CD4-positive, alpha-beta memory T cell (primary cell): ENCODE measurements at regions not wholly inside any gene's neighbourhood (a gene's known extent, or its start where the extent isn't known, plus 50 kb on each side); places are given as distances from the start of the nearest gene placed in this dataset.

Source experiments
- CTCF ChIA-PET: fragments of 350-600 bp; sonication (Branson Sonifier 250); formaldehyde crosslinking; loops from one replicate; lab custom pipeline; 2021; ENCODE audit warnings: inconsistent platforms; ENCODE audit not compliant: partially characterized antibody; lab: Charles Lee
- POLR2A ChIA-PET: fragments of 350-600 bp; sonication (Branson Sonifier 250); formaldehyde crosslinking; loops from one replicate; lab custom pipeline; 2021; ENCODE audit not compliant: partially characterized antibody; lab: Charles Lee
- DNase-seq, 5 donors: peaks; one replicate each; pipeline versions ENCODE4 v3.0.0 to v3.0.0-alpha.2; 2020 to 2022; ENCODE audit warnings: mixed read lengths in 1 of 5
- H3K27ac ChIP-seq: one replicate; pipeline ENCODE4 v1.7.0; 2013; ENCODE audit warnings: low read depth, low read length
- H3K27me3 ChIP-seq: 2 replicates; pipeline ENCODE4 v1.7.0; 2013; ENCODE audit warnings: mild to moderate bottlenecking, low read length, moderate library complexity; ENCODE audit not compliant: insufficient read depth
- H3K36me3 ChIP-seq: 2 replicates; pipeline ENCODE4 v1.7.0; 2013; ENCODE audit warnings: mild to moderate bottlenecking, low read length, moderate library complexity; ENCODE audit not compliant: insufficient read depth
- H3K4me1 ChIP-seq: 2 replicates; pipeline ENCODE4 v1.7.0; 2013; ENCODE audit warnings: mild to moderate bottlenecking, low read length, moderate library complexity; ENCODE audit not compliant: insufficient read depth
- H3K4me3 ChIP-seq, 2 donors: one replicate each; pipeline ENCODE4 v1.7.0; 2013; ENCODE audit warnings: low read length in 2 of 2, mild to moderate bottlenecking in 1 of 2
- H3K9me3 ChIP-seq, 2 donors: one replicate each; pipeline ENCODE4 v1.7.0; 2013; ENCODE audit warnings: low read length in 2 of 2, control low read depth in 1 of 2; ENCODE audit not compliant: control insufficient read depth in 1 of 2
- H3K27ac Mint-ChIP-seq, 7 donors: one replicate each; pipeline ENCODE4 v1.8.0; 2020 to 2021; ENCODE audit warnings: mixed read lengths in 7 of 7, mild to moderate bottlenecking in 6 of 7, inconsistent platforms in 3 of 7, moderate library complexity in 3 of 7
- H3K27me3 Mint-ChIP-seq, 2 donors: one replicate each; pipeline ENCODE4 v1.8.0; 2020 to 2021; ENCODE audit warnings: mixed read lengths in 2 of 2
- H3K36me3 Mint-ChIP-seq, 2 donors: one replicate each; pipeline ENCODE4 v1.8.0; 2020 to 2021; ENCODE audit warnings: mixed read lengths in 2 of 2, inconsistent platforms in 1 of 2, mild to moderate bottlenecking in 1 of 2
- H3K4me1 Mint-ChIP-seq, 4 donors: one replicate each; pipeline ENCODE4 v1.8.0; 2020 to 2021; ENCODE audit warnings: mixed read lengths in 4 of 4, mild to moderate bottlenecking in 1 of 4
- H3K4me3 Mint-ChIP-seq, 8 donors: one replicate each; pipeline ENCODE4 v1.8.0; 2020 to 2021; ENCODE audit warnings: mixed read lengths in 8 of 8, mild to moderate bottlenecking in 7 of 8, moderate library complexity in 6 of 8, inconsistent platforms in 3 of 8
- H3K9me3 Mint-ChIP-seq, 8 donors: one replicate each; pipeline ENCODE4 v1.8.0; 2020 to 2021; ENCODE audit warnings: mixed read lengths in 8 of 8, mild to moderate bottlenecking in 5 of 8, inconsistent platforms in 3 of 8, moderate library complexity in 1 of 8
- intact Hi-C: fragments of 100-400 bp; cut with micrococcal nuclease; formaldehyde crosslinking; loops from one replicate; pipeline ENCODE4 v1.15.1; 2023

DNA sequence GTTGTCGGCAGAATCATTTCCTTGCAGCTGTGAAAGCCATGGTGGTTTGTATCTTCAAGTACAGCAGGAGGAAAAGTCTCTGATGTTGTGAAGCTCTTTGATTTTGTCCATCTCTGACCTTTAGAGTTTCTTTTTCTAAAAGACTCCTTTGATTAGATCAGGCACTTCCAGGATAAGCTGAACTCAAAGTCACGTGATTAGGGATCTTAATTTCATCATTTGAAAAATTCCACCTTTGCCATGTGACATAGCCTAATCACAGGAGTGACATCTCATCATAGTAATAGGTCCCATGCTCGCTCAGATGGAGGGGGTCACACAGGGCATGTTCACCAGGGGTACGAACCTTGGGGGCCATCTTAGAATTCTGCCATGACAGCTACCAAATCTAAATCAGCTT lies 441.5 kb upstream of the CDH4 start:
- Mint-ChIP-seq H3K4me3 (no peak overlapping the region), H3K36me3 (no peaks in the 10 kb centered on the region), H3K9me3 (peaks cover 0 to 14% (median 1%) of the 10 kb centered on the region in 8 donors), H3K4me1 (no peaks in the 10 kb centered on the region), H3K27me3 (peaks cover 1% of the 10 kb centered on the region in 2 donors), H3K27ac (no peak overlapping the region)
- Histone ChIP-seq H3K27ac (no peak overlapping the region), H3K36me3 (no peaks in the 10 kb centered on the region), H3K27me3 (no peaks in the 10 kb centered on the region), H3K4me3 (no peak overlapping the region), H3K9me3 (no peaks in the 10 kb centered on the region), H3K4me1 (no peaks in the 10 kb centered on the region)
- ChIA-PET POLR2A (no interaction called here), CTCF (no interaction called here)
- intact Hi-C loops = no loop called here
- no peak for DNase-seq

DNA sequence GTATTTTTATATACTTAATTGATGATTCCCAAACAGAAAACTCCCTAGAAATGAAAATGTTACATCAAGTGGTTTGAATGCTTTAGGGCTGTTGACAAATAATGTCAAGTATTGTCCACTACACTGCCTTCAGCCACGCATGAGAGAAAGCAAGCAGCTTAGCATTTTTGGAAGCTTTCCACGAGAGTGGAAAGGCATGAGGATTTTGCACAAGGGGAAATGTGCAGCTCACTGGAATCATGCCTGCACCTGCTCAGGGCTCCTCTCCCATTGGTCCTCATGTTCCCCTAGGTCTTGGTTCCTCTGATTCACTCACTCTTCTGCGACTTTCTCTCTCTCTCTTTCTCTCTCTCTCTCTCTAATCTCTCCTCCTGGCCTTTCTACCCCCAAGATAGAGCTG lies 439.5 kb upstream of the CDH4 start:
- POLR2A ChIA-PET = no interaction called here
- intact Hi-C loops = no loop called here
- H3K9me3 Mint-ChIP-seq = peaks cover 0 to 19% (median 1%) of the 10 kb centered on the region in 8 donors

DNA sequence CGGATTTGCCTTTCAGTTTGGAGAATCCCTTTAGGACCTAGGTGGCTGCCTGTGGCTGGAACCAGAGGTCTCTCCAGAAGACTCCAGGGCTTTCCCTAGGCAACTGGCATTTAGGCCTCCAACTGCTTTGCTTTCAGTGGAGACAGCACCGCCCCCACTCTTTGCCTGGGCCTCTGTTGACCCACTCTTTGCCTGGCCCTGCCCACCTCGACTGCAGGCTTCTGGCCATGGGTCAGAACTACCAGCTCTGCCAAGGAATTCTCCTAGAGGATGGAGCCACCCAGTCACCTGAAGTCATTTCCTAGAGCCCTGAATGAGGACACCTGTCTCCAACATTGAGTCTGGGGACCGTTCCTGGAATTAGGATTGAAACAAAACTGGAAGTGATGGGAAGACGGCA lies 439.0 kb upstream of the CDH4 start:
- H3K27ac ChIP-seq = no peak overlapping the region
- POLR2A ChIA-PET = no interaction called here
- Mint-ChIP-seq H3K27ac (no peak overlapping the region), H3K9me3 (peaks cover 0 to 19% (median 1%) of the 10 kb centered on the region in 8 donors), H3K4me3 (no peak overlapping the region), H3K4me1 (peaks cover 0 to 6% (median 0%) of the 10 kb centered on the region in 4 donors), H3K36me3 (no peaks in the 10 kb centered on the region), H3K27me3 (no peaks in the 10 kb centered on the region)
- no peak for DNase-seq
- CTCF ChIA-PET = no interaction called here
- H3K4me1 ChIP-seq = no peaks in the 10 kb centered on the region
- H3K27me3 ChIP-seq = no peaks in the 10 kb centered on the region
- no peaks in the 10 kb centered on the region for H3K36me3 ChIP-seq
- H3K4me3 ChIP-seq = no peak overlapping the region
- no peaks in the 10 kb centered on the region for H3K9me3 ChIP-seq
- intact Hi-C loops = no loop called here

More for the DNA sequence above, 439.5 kb upstream of the CDH4 start:
- H3K27me3 Mint-ChIP-seq = no peaks in the 10 kb centered on the region
- DNase-seq = no peak
- Histone ChIP-seq H3K27me3 (no peaks in the 10 kb centered on the region), H3K4me1 (no peaks in the 10 kb centered on the region), H3K27ac (no peak overlapping the region), H3K4me3 (no peak overlapping the region), H3K9me3 (no peaks in the 10 kb centered on the region), H3K36me3 (no peaks in the 10 kb centered on the region)
- CTCF ChIA-PET = no interaction called here
- peaks cover 0 to 5% (median 0%) of the 10 kb centered on the region in 4 donors for H3K4me1 Mint-ChIP-seq
- no peak overlapping the region for H3K4me3 Mint-ChIP-seq
- no peak overlapping the region for H3K27ac Mint-ChIP-seq
- no peaks in the 10 kb centered on the region for H3K36me3 Mint-ChIP-seq

DNA sequence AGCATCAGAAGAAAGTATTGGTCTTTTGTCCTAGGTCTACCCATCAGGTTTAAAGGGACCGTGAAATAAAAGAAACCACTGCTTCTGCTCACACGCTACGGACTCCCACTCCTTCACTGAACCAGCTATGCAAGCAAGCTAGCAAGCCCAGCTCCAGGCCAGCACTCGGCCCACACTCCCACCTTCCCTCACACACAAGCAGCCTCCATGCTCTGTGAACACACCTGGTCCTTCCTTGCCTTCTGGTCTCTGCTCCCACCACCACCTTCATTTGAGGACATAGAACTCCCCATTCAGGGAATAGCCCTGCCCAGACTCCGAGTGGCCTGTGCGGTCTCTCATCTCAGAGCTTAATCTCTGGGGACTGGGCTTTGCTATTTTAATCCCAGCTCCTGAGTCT lies 436.4 kb upstream of the CDH4 start:
- peaks cover 0 to 12% (median 0%) of the 10 kb centered on the region in 4 donors for H3K4me1 Mint-ChIP-seq
- no peaks in the 10 kb centered on the region for H3K36me3 ChIP-seq
- ChIA-PET POLR2A (no interaction called here), CTCF (no interaction called here)
- H3K27ac Mint-ChIP-seq = no peak overlapping the region
- H3K4me3 ChIP-seq = no peak overlapping the region
- peaks cover 0 to 14% (median 3%) of the 10 kb centered on the region in 8 donors for H3K9me3 Mint-ChIP-seq
- no peaks in the 10 kb centered on the region for H3K27me3 ChIP-seq
- H3K4me1 ChIP-seq = no peaks in the 10 kb centered on the region
- no peaks in the 10 kb centered on the region for H3K27me3 Mint-ChIP-seq
- H3K36me3 Mint-ChIP-seq = no peaks in the 10 kb centered on the region
- no peak for DNase-seq
- H3K4me3 Mint-ChIP-seq = no peak overlapping the region
- no peak overlapping the region for H3K27ac ChIP-seq
- H3K9me3 ChIP-seq = no peaks in the 10 kb centered on the region
- intact Hi-C loops = no loop called here

DNA sequence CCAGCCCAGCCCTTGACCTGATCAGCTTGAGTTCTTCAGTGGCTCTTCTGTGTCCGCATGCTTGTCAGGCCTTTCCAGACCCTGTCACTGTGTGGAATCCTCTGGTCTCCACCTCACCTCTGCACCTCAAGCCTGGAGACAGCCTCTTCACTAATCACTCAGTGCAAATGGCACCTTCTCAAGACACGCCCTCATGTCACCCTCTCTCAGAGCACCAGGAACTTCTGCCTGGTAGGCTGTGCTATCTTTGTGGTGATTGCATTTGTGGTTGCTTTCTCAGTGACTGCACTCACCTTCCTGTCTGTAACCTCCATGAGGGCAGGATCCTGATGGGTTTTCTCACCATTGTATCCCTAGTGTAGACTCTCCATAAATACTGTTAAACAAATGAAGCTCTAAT lies 435.2 kb upstream of the CDH4 start:
- Histone ChIP-seq H3K4me1 (no peaks in the 10 kb centered on the region), H3K4me3 (no peak overlapping the region), H3K27me3 (no peaks in the 10 kb centered on the region), H3K9me3 (no peaks in the 10 kb centered on the region), H3K27ac (no peak overlapping the region), H3K36me3 (no peaks in the 10 kb centered on the region)
- Mint-ChIP-seq H3K9me3 (peaks cover 0 to 5% (median 4%) of the 10 kb centered on the region in 8 donors), H3K36me3 (no peaks in the 10 kb centered on the region), H3K27ac (no peak overlapping the region), H3K4me1 (peaks cover 0 to 21% (median 0%) of the 10 kb centered on the region in 4 donors), H3K4me3 (no peak overlapping the region), H3K27me3 (no peaks in the 10 kb centered on the region)
- POLR2A ChIA-PET = no interaction called here
- intact Hi-C loops = no loop called here
- CTCF ChIA-PET = no interaction called here
- DNase-seq = no peak

DNA sequence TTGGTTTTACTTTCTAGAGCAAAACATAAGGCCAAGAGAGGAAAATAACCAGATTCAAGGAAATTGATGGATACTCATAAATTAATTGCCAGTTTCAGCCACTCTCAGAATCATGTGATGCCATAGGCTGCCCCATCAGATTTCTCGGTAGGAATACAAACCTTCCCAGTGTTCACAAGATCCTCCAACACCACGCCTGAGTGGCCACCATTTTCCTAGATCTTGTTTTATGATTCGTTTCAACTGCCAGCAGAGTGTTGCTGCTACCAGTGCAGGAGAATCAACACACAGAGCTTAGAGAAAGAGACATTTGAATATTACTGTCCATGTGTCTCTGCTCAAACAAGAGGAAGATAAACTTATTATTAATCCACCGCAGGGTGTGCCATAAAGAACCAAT lies 434.2 kb upstream of the CDH4 start:
- Histone ChIP-seq H3K4me1 (no peaks in the 10 kb centered on the region), H3K9me3 (no peaks in the 10 kb centered on the region), H3K27ac (no peak overlapping the region), H3K4me3 (no peak overlapping the region), H3K36me3 (no peaks in the 10 kb centered on the region), H3K27me3 (no peaks in the 10 kb centered on the region)
- POLR2A ChIA-PET = no interaction called here
- H3K4me3 Mint-ChIP-seq = no peak overlapping the region
- DNase-seq = no peak
- H3K27ac Mint-ChIP-seq = no peak overlapping the region
- peaks cover 0 to 5% (median 4%) of the 10 kb centered on the region in 8 donors for H3K9me3 Mint-ChIP-seq
- no peaks in the 10 kb centered on the region for H3K27me3 Mint-ChIP-seq
- peaks cover 0 to 21% (median 0%) of the 10 kb centered on the region in 4 donors for H3K4me1 Mint-ChIP-seq
- CTCF ChIA-PET = no interaction called here
- H3K36me3 Mint-ChIP-seq = no peaks in the 10 kb centered on the region
- intact Hi-C loops = no loop called here

DNA sequence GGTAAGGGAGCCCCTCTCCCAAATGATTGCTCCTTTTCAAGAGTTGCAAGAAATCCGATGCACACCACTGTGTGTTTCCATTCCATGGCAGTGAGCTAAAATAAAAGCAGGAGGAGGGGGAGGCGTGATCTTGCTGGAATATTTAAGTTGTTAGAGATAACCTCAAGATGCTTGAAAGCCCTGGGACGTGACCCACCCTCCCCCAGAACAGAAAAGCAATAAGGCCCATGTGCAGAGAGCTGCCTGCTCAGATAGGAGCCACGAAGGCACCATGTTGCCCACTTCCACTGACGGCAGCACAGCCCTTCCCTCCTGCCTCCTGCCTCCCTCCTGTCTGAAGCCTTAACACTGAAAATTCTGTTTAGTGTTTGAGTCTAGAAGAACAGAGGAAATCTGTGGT lies 432.6 kb upstream of the CDH4 start:
- Histone ChIP-seq H3K4me1 (no peaks in the 10 kb centered on the region), H3K27me3 (no peaks in the 10 kb centered on the region), H3K27ac (no peak overlapping the region), H3K36me3 (no peaks in the 10 kb centered on the region), H3K4me3 (no peak overlapping the region), H3K9me3 (no peaks in the 10 kb centered on the region)
- Mint-ChIP-seq H3K4me3 (no peak overlapping the region), H3K4me1 (peaks cover 0 to 21% (median 0%) of the 10 kb centered on the region in 4 donors), H3K27ac (no peak overlapping the region), H3K27me3 (peaks cover 0 to 2% of the 10 kb centered on the region in 2 donors), H3K9me3 (peaks cover 0 to 5% (median 4%) of the 10 kb centered on the region in 8 donors), H3K36me3 (no peaks in the 10 kb centered on the region)
- POLR2A ChIA-PET = no interaction called here
- CTCF ChIA-PET = no interaction called here
- no peak for DNase-seq
- intact Hi-C loops = no loop called here

DNA sequence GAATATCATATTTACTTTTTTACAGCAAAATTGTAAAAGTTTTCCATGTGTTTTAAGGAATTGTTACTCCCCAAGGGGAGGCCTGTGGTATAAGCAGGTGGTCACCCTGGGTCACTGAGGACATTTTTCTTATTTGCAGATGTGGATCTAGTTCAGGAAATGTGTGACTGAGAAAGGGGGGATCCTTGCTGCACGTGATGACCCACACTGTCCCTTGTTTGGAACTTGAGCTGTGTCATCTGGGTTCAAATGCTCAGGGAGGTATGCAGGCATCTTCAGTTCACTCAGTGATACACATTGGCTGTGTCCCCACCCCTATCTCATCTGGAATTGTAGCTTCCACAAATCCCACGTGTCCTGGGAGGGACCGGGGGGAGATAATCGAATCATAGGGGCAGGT lies 431.9 kb upstream of the CDH4 start:
- intact Hi-C loops = no loop called here
- Mint-ChIP-seq H3K4me1 (peaks cover 0 to 21% (median 0%) of the 10 kb centered on the region in 4 donors), H3K36me3 (no peaks in the 10 kb centered on the region), H3K27me3 (peaks cover 0 to 2% of the 10 kb centered on the region in 2 donors), H3K9me3 (peaks cover 0 to 5% (median 4%) of the 10 kb centered on the region in 8 donors), H3K4me3 (no peak overlapping the region), H3K27ac (no peak overlapping the region)
- no peak overlapping the region for H3K4me3 ChIP-seq
- H3K9me3 ChIP-seq = no peaks in the 10 kb centered on the region
- no peaks in the 10 kb centered on the region for H3K27me3 ChIP-seq
- no peaks in the 10 kb centered on the region for H3K36me3 ChIP-seq
- POLR2A ChIA-PET = no interaction called here
- H3K27ac ChIP-seq = no peak overlapping the region
- no peak for DNase-seq
- CTCF ChIA-PET = no interaction called here
- H3K4me1 ChIP-seq = no peaks in the 10 kb centered on the region
